ENCODE measurements at regions not wholly inside any gene's neighbourhood (a gene's known extent, or its start where the extent isn't known, plus 50 kb on each side); places are given as distances from the start of the nearest gene placed in this dataset.

- TF ChIP-seq POLR2A (IDR thresholded peaks at IDR 0.05) (no peak), CTCF (IDR thresholded peaks at IDR 0.05) (no peak)
Observed at GRCh38 chr1:234844479-234845031, 234.6 kb upstream of the IRF2BP2 start.
